Activated CD4-positive, alpha-beta T cell treated with anti-CD3 and anti-CD28 coated beads, Interleukin-10, Interleukin-2, amounts not matched to agents 100 ng/mL and 50 ng/mL, durations not matched to agents 16 hours and 8 hours (primary cell): ENCODE measurements at regions not wholly inside any gene's neighbourhood (a gene's known extent, or its start where the extent isn't known, plus 50 kb on each side); places are given as distances from the start of the nearest gene placed in this dataset.

Experiments
- DNase-seq: peaks from one replicate; pipeline ENCODE4 v3.0.0-alpha.2; 2020

DNA sequence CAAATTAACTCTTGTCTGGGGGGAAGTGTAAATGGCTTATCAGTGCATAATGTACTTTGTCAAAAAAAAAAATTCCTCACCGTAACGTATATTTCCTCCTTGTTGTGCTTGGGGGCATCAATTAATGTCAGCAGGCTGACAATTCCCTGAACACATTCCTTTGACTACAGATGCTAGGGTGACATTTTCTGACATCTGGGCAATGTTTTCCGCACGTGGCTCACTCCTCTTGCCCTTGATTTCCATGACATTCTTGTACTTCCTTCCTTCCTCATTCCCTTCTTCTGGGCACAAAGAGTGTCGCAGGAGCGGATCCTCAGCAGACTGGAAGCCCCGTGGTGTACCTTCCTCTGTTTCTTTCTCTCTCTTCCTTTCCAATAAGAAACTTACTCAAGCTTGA is 173.7 kb downstream of the SP3 start:
- no peak for DNase-seq

- no peak for DNase-seq
These were observed 173.0 kb downstream of the SP3 start for GRCh38 chr2:173792166-173792565.

DNA sequence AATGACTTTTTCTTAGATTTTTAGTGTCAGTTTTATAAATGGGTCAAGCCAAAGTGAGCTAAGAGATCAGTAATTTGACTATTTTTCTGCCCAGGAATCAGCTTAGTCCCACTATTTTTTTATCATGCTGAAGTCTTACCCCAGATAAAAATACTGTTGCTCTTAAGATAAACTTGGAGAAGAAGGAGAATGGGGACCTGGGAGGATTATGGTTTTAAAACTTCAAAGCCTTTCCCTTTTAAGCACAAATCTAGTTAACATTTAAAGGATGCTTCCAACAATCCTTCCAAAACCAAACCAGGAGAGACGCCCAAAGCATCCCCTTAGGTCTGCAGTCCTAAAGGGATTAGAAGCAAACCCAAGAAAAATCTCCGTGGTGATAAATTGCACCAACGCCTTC is 172.4 kb downstream of the SP3 start:
- DNase-seq = no peak

GRCh38 chr2:173793709-173794565 is 171.2 kb downstream of the SP3 start:
- no peak for DNase-seq

DNA sequence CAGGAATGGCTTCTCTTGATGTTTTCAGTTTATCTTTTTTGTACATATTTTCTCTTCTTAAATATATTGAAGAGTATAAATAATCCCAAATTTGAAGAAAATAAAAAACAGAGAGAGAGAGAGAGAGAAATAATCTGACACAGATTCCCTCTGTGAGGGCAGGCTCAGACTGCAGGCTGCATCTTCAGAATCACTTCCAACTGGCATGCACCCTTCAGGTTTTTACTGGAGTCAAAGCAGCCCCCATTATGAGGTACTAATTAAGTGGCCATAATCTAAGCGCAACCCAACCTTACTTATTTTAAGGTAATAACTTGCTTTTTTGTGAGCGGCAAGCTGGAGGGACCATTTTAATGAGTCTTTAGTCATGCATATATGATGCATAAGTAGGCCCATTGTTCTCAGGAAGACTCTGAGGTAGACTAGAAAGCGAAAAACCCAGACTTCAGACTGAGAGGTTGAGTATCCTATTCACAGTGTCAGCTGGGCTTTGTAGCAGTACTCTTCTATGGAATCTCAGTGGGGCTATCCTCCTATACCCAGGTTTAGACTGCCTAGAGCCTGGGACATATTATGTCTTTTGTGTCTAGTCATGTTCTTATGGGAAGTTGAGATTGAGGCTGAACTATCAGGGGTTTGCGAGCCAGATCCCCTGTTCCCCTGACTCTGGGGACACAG is 167.4 kb downstream of the SP3 start:
- no peak for DNase-seq

- DNase-seq = no peak
These were observed 162.7 kb downstream of the SP3 start for GRCh38 chr2:173802518-173802917.

- no peak for DNase-seq
These were observed 161.7 kb downstream of the SP3 start for GRCh38 chr2:173803449-173803848.

DNA sequence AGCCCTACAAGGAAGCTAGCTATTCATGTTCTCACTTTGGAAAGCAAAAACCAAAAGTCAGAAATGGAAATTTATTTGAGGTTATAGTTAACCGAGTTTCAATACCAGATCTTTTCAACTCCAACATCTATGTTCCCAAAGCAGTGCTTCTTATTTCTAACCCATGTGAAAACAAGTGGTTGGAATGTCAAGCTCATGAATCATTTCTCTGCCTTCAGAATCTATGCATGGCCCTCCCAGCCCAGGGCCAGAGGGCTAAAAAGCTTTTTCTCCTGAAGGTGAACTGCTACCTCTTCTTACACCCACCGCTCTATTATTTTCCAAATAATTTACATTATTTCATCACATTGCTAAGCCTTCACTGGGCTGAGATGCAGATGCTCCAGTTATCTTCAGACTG is 158.4 kb downstream of the SP3 start:
- no peak for DNase-seq

DNA sequence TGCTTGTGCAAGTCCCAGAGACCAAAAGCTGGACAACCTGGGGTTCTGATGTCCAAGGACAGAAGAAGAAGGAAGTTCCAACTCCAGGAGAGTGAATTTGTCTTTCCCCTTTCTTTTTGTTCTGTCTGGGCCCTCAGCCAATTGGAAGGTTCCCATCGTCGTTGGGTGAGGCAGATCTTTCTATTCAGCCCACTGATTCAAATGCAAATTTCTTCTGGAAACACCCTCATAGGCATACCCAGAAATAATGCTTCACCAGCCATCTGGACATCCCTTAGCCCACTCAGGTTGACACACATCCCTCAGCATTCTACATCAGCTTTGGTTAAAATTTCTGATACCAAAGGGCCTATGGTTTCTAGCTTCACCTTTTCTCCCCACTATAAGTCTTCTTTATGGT is 156.5 kb downstream of the SP3 start:
- no peak for DNase-seq

DNA sequence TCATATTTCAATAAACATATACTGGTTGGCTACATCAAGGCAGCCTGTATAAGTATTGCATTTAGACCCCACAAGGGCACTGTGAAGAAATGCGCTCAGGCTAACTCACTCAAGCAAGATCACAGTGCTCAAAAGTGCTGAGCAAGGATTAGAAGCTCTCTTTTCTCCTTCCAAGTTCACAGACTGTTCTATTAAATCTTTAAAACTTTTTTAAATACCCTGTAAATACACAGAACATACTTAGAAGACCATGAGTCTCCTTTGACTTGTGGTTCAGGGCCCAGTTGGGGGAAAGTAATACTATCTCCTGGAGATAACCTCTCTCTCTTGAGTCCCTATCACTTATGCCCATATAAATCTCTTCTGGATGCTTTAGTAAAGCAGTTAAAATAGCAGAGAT is 152.9 kb downstream of the SP3 start:
- no peak for DNase-seq

- DNase-seq = no peak
These were observed 150.9 kb downstream of the SP3 start for GRCh38 chr2:173814306-173814705.

DNA sequence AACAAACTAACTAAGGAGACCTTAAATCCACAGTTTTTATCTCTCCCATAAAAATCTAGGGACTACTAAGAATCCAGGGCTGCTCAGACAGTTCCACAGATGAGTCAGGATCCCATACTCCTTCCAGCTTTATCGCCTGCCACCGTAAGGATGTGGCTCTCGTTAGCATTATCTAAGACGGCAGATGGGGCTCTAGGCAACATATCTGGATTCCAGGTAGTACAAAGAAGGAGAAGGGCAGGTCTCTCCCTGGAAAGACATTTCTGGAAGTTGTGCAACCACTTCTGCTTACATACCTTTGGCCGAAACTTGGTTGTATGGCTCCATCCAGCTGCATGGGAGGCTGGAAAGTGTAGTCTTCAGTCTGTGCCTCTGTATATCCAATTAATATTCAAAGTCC is 149.4 kb downstream of the SP3 start:
- no peak for DNase-seq

- no peak for DNase-seq
These were observed 147.6 kb downstream of the SP3 start for GRCh38 chr2:173817582-173817981.

GRCh38 chr2:173818285-173818684 is 146.9 kb downstream of the SP3 start:
- no peak for DNase-seq

- DNase-seq = no peak
These were observed 145.3 kb downstream of the SP3 start for GRCh38 chr2:173819852-173820251.

DNA sequence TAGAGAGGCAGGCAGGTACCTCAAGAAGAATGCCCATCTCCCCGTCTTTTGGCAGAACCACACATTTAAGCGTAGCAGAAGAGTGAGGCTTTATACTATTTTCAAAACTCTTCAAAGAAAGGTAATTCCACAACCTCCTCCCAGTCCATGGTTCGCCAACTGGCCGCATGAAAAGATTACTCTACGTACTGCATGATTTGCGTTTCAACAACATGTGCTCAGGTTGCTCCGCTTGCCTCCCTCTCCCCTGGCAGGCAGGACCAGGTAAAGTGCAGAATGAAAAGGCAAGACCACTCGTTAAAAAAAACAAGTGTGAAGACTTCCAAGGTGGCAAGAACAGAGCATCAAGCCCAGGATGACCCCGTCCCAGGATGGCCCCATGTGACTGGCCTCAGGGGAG is 143.7 kb downstream of the SP3 start:
- DNase-seq = no peak

DNA sequence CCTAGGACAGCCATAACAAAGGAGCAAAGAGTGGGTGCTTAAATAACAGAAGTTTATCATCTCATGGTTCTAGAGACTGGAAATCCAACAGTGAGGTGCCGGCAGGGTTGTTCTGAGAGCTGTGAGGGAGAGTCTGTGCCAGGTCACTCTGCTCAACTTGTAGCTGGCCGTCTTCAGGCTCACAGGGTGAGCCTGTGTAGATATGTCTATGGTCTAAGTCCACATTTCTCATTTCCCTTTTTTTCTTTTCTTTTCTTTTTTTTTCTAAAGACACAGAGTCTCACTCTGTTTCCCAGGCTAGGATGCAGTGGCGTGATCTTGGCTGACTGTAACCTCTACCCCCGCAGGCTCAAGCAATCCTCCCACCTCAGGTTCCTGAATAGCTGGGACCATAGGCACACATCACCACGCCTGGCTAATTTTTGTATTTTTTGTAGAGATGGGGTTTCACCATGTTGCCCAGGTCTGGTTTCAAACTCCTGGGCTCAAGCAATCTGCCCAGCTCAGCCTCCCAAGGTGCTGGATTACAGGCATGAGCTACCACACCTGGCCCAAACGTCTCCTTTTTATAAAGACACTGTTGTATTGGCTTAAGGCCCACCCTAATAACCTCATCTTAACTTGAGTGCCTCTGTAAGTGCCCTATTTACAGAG is 142.2 kb downstream of the SP3 start:
- DNase-seq = no peak

DNA sequence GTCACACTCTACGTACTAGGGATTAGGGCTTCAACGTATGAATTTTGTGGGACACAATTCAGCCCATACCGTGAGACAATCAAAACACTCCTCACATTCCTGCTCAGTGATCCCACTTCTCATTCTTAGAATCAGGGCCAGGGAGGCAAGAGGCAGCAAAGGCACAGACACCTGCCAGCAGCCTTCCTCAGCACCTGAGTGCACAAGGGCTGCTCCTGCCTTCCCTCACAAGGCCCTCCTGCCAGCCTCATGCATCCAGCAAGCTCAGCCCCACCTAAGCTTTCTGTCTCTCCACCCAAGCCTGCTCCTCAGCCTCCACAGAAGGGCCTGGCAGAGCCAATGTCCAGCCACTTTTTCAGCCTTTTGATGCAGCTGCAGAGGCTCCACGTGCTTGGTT is 141.6 kb downstream of the SP3 start:
- no peak for DNase-seq

GRCh38 chr2:173828189-173829142 is 136.7 kb downstream of the SP3 start:
- no peak for DNase-seq

GRCh38 chr2:173829727-173830126 is 135.4 kb downstream of the SP3 start:
- DNase-seq = no peak

- no peak for DNase-seq
These were observed 135.0 kb downstream of the SP3 start for GRCh38 chr2:173830170-173830569.

- DNase-seq = no peak
These were observed 133.6 kb downstream of the SP3 start for GRCh38 chr2:173831312-173832229.
